ENCODE measurements at regions not wholly inside any gene's neighbourhood (a gene's known extent, or its start where the extent isn't known, plus 50 kb on each side); places are given as distances from the start of the nearest gene placed in this dataset.

- POLR2A ChIA-PET: no interaction called here
- Mint-ChIP-seq H3K9me3 (ENCODE audit: low read depth) (no peaks in the 10 kb centered on the region), H3K4me3 (no peak overlapping the region), H3K4me1 (peaks cover 28% of the 10 kb centered on the region), H3K27ac (no peak overlapping the region), H3K36me3 (ENCODE audit: low read depth) (no peaks in the 10 kb centered on the region), H3K27me3 (peaks cover 12% of the 10 kb centered on the region)
- CTCF ChIA-PET: interaction anchor here (0.6 kb wide), 1 partner anchor 369 kb away, joined by 3 read pairs; no protein-coding TSS in a partner anchor
- ATAC-seq: no peak
- DNase-seq: no peak
- intact Hi-C loops (cut with DNase I, micrococcal nuclease): loop anchor here in 1 of 2 experiments (5.0 kb wide), 1 partner anchor 332 kb away; the partner anchor contains the start of gene GAS1
These were observed 218.5 kb upstream of the DAPK1 start for GRCh38 chr9:87278971-87279733.

- no peak for DNase-seq
These were observed 217.2 kb upstream of the DAPK1 start for GRCh38 chr9:87280421-87280820.

DNA sequence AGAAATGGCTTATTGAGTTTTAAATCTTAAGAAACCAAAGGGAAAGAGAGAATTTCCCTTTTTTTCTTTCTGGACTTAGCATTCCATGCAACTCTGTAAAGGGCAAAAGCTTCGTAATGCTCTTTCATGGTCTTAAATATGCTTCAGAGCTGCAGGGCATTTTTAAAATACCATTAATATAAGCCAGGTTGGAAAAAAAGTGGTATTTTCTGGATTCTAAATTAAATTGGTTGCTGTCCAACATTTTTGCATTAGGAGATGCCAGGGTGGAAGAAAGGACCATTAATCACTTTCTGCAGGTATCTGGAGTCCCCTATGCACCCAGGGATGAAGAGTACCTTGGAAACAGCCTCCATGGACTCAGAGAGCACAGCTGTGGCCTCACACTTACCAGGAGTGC, 215.1 kb upstream of the DAPK1 start:
- Mint-ChIP-seq H3K27ac (no peak overlapping the region), H3K27me3 (peaks cover 20% of the 10 kb centered on the region), H3K4me1 (peaks cover 3% of the 10 kb centered on the region), H3K9me3 (ENCODE audit: low read depth) (no peaks in the 10 kb centered on the region), H3K36me3 (ENCODE audit: low read depth) (no peaks in the 10 kb centered on the region), H3K4me3 (no peak overlapping the region)
- POLR2A ChIA-PET: no interaction called here
- ATAC-seq (no peak), DNase-seq (no peak)
- intact Hi-C loops (cut with DNase I, micrococcal nuclease): no loop called here
- CTCF ChIA-PET: no interaction called here

More at GRCh38 chr9:87280421-87280820, 217.2 kb upstream of the DAPK1 start:
- H3K36me3 Mint-ChIP-seq (ENCODE audit: low read depth): no peaks in the 10 kb centered on the region
- intact Hi-C loops (cut with DNase I, micrococcal nuclease): no loop called here
- peaks cover 13% of the 10 kb centered on the region for H3K27me3 Mint-ChIP-seq
- no peak overlapping the region for H3K27ac Mint-ChIP-seq
- peaks cover 24% of the 10 kb centered on the region for H3K4me1 Mint-ChIP-seq
- CTCF ChIA-PET: no interaction called here
- H3K4me3 Mint-ChIP-seq: no peak overlapping the region
- POLR2A ChIA-PET: no interaction called here
- no peak for ATAC-seq
- no peaks in the 10 kb centered on the region for H3K9me3 Mint-ChIP-seq (ENCODE audit: low read depth)

DNA sequence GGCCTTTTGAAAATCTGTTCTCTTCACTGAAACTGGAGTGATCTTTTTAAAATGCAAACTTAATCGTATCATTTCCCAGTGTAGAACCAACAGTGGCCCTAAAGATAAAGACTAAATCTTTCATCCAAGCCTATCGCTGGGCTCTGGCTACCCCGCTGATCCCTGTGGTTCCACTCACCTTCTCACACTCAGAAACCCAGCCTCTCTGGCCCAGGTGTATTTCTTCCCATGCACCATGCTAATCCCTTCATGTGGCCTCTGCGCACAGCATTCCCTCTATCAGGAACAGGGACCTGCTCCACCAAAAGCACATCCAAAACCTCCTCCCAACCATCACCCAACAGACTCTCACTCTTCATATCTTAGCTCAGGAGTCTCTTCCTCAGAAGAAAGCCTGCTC, 214.1 kb upstream of the DAPK1 start:
- DNase-seq: no peak
- H3K9me3 Mint-ChIP-seq (ENCODE audit: low read depth): no peaks in the 10 kb centered on the region
- no peaks in the 10 kb centered on the region for H3K4me1 Mint-ChIP-seq
- no peaks in the 10 kb centered on the region for H3K36me3 Mint-ChIP-seq (ENCODE audit: low read depth)
- ATAC-seq: no peak
- intact Hi-C loops (cut with DNase I, micrococcal nuclease): no loop called here
- peaks cover 20% of the 10 kb centered on the region for H3K27me3 Mint-ChIP-seq
- CTCF ChIA-PET: no interaction called here
- H3K27ac Mint-ChIP-seq: no peak overlapping the region
- no peak overlapping the region for H3K4me3 Mint-ChIP-seq
- POLR2A ChIA-PET: no interaction called here

GRCh38 chr9:87285183-87285850, 212.3 kb upstream of the DAPK1 start:
- ChIA-PET CTCF (interaction anchor here (0.8 kb wide), 1 partner anchor 373 kb away, joined by 3 read pairs; no protein-coding TSS in a partner anchor), POLR2A (no interaction called here)
- H3K27me3 Mint-ChIP-seq: peaks cover 15% of the 10 kb centered on the region
- intact Hi-C loops (cut with DNase I, micrococcal nuclease): no loop called here
- H3K27ac Mint-ChIP-seq: no peak overlapping the region
- no peaks in the 10 kb centered on the region for H3K4me1 Mint-ChIP-seq
- ATAC-seq: no peak
- H3K36me3 Mint-ChIP-seq (ENCODE audit: low read depth): no peaks in the 10 kb centered on the region
- no peaks in the 10 kb centered on the region for H3K9me3 Mint-ChIP-seq (ENCODE audit: low read depth)
- H3K4me3 Mint-ChIP-seq: no peak overlapping the region
- DNase-seq: no peak

GRCh38 chr9:87286506-87286905, 211.2 kb upstream of the DAPK1 start:
- ChIA-PET CTCF (interaction anchor here (0.9 kb wide), 1 partner anchor 70 kb away, joined by 3 read pairs; no protein-coding TSS in a partner anchor), POLR2A (no interaction called here)
- DNase-seq (no peak), ATAC-seq (no peak)
- H3K4me1 Mint-ChIP-seq: no peaks in the 10 kb centered on the region
- peaks cover 15% of the 10 kb centered on the region for H3K27me3 Mint-ChIP-seq
- H3K36me3 Mint-ChIP-seq (ENCODE audit: low read depth): no peaks in the 10 kb centered on the region
- intact Hi-C loops (cut with DNase I, micrococcal nuclease): no loop called here
- H3K9me3 Mint-ChIP-seq (ENCODE audit: low read depth): no peaks in the 10 kb centered on the region
- H3K27ac Mint-ChIP-seq: no peak overlapping the region
- no peak overlapping the region for H3K4me3 Mint-ChIP-seq

DNA sequence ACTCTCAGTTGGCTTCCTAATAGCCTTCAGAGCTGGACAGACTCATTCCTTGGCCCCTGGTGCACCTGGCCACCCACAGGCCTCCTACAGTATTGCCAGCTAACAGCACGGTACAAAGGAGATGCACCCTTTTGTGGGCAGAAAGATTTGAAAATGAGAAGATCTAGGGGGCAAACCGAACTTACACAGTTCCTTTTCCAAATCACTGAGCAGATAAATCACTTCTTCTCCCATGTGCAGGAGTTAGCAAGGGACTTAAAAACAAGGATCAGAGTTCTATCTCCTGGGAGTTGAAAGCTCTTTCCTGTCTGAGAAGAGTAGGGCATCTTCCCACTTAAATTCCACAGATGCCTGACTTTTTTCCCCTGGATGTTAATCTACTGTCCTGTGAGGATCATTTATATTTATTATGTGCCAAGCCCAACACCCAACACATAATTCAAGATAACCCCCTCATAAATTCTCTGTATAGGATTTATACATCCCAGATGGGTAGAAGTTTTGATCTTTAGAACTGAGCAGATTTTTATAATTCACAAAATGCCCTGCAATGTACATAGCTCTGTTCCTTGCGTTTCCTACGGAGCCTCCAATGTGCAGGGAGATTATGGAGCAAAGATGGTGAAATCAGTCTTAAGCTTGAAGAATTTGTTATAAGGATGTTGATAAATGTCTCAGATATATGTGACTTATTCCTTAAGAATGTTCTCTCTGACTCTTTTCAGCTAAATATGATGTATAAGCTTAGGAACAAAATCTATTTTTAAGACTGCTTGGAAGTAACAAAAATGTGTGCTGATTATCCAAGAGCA, 207.2 kb upstream of the DAPK1 start:
- H3K4me1 Mint-ChIP-seq: no peaks in the 10 kb centered on the region
- peaks cover 14% of the 10 kb centered on the region for H3K27me3 Mint-ChIP-seq
- H3K27ac Mint-ChIP-seq: no peak overlapping the region
- intact Hi-C loops (cut with DNase I, micrococcal nuclease): no loop called here
- ATAC-seq (no peak), DNase-seq (no peak)
- no peaks in the 10 kb centered on the region for H3K36me3 Mint-ChIP-seq (ENCODE audit: low read depth)
- no peak overlapping the region for H3K4me3 Mint-ChIP-seq
- peaks cover 4% of the 10 kb centered on the region for H3K9me3 Mint-ChIP-seq (ENCODE audit: low read depth)
- CTCF ChIA-PET: interaction anchor here (0.6 to 1.4 kb wide), 2 partner anchors 14 to 33 kb away, joined by 3 read pairs; no protein-coding TSS in a partner anchor
- POLR2A ChIA-PET: no interaction called here

GRCh38 chr9:87292449-87293191, 205.0 kb upstream of the DAPK1 start:
- no peak for ATAC-seq
- no peak for DNase-seq
- H3K27ac Mint-ChIP-seq: no peak overlapping the region
- intact Hi-C loops (cut with DNase I, micrococcal nuclease): no loop called here
- H3K4me1 Mint-ChIP-seq: no peaks in the 10 kb centered on the region
- peaks cover 4% of the 10 kb centered on the region for H3K9me3 Mint-ChIP-seq (ENCODE audit: low read depth)
- H3K27me3 Mint-ChIP-seq: peaks cover 14% of the 10 kb centered on the region
- no peaks in the 10 kb centered on the region for H3K36me3 Mint-ChIP-seq (ENCODE audit: low read depth)
- ChIA-PET CTCF (no interaction called here), POLR2A (no interaction called here)
- H3K4me3 Mint-ChIP-seq: no peak overlapping the region

GRCh38 chr9:87294126-87294525, 203.5 kb upstream of the DAPK1 start:
- ChIA-PET CTCF (interaction anchor here (0.5 kb wide), 1 partner anchor 1553 kb away, joined by 3 read pairs; no protein-coding TSS in a partner anchor), POLR2A (no interaction called here)
- DNase-seq (no peak), ATAC-seq (no peak)
- Mint-ChIP-seq H3K4me1 (no peaks in the 10 kb centered on the region), H3K4me3 (no peak overlapping the region), H3K27me3 (peaks cover 14% of the 10 kb centered on the region), H3K9me3 (ENCODE audit: low read depth) (peaks cover 4% of the 10 kb centered on the region), H3K36me3 (ENCODE audit: low read depth) (no peaks in the 10 kb centered on the region), H3K27ac (no peak overlapping the region)
- intact Hi-C loops (cut with DNase I, micrococcal nuclease): no loop called here

DNA sequence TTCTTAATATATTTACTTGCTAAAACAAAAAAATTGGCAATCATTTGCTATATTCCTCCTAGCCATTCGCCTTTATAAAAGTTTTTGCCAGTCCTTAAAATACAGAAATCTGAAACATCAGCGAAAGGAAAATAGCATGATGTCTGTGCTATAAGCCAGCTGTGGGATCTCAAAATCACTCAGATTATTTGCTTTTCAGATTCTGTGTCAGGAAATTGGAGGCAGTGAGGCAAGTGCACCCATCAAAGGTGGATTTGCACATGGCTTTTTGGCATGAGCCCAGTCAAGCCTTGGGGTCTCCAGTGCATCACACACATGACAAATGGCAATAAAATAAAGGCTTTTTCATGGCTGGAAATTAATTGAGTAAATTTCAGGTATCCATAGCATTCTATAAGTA, 196.8 kb upstream of the DAPK1 start:
- intact Hi-C loops (cut with DNase I, micrococcal nuclease): no loop called here
- CTCF ChIA-PET: interaction anchor here (0.6 kb wide), 1 partner anchor 56 kb away, joined by 3 read pairs; no protein-coding TSS in a partner anchor

DNA sequence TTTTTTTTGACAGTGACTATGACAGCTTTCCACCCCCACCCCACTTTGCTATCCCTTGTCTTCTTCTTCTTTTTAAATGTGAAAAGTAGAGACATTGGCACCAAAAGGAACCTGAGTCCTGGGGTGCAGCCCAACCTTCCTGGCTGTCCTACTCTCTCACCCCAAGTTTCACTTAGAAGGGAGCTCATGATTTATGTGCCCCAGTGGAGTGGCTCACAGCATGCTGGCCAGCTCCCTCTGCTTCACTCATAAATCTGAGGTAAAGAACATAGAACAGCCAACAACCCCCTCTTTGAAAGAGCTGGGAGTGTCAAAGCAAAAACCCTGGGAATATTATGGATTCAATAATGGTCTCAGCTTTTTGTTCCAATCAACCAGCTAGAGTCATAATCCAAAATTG, 196.3 kb upstream of the DAPK1 start:
- CTCF ChIA-PET: interaction anchor here (0.6 kb wide), 1 partner anchor 56 kb away, joined by 3 read pairs; no protein-coding TSS in a partner anchor
- intact Hi-C loops (cut with DNase I, micrococcal nuclease): no loop called here
- H3K27me3 Mint-ChIP-seq: peaks cover 16% of the 10 kb centered on the region
- no peak for DNase-seq
- no peaks in the 10 kb centered on the region for H3K4me1 Mint-ChIP-seq
- no peak overlapping the region for H3K4me3 Mint-ChIP-seq
- H3K9me3 Mint-ChIP-seq (ENCODE audit: low read depth): no peaks in the 10 kb centered on the region
- POLR2A ChIA-PET: no interaction called here
- H3K36me3 Mint-ChIP-seq (ENCODE audit: low read depth): no peaks in the 10 kb centered on the region
- ATAC-seq: no peak
- H3K27ac Mint-ChIP-seq: no peak overlapping the region

More for the DNA sequence above, 196.8 kb upstream of the DAPK1 start:
- Mint-ChIP-seq H3K27ac (no peak overlapping the region), H3K36me3 (ENCODE audit: low read depth) (no peaks in the 10 kb centered on the region), H3K27me3 (peaks cover 16% of the 10 kb centered on the region), H3K4me1 (no peaks in the 10 kb centered on the region), H3K4me3 (no peak overlapping the region), H3K9me3 (ENCODE audit: low read depth) (no peaks in the 10 kb centered on the region)
- DNase-seq (no peak), ATAC-seq (no peak)
- POLR2A ChIA-PET: no interaction called here

Measured in activated CD4-positive, alpha-beta T cell treated with anti-CD3 and anti-CD28 coated beads for 36 hours (primary cell).